ENCODE measurements at regions not wholly inside any gene's neighbourhood (a gene's known extent, or its start where the extent isn't known, plus 50 kb on each side); places are given as distances from the start of the nearest gene placed in this dataset.

DNA sequence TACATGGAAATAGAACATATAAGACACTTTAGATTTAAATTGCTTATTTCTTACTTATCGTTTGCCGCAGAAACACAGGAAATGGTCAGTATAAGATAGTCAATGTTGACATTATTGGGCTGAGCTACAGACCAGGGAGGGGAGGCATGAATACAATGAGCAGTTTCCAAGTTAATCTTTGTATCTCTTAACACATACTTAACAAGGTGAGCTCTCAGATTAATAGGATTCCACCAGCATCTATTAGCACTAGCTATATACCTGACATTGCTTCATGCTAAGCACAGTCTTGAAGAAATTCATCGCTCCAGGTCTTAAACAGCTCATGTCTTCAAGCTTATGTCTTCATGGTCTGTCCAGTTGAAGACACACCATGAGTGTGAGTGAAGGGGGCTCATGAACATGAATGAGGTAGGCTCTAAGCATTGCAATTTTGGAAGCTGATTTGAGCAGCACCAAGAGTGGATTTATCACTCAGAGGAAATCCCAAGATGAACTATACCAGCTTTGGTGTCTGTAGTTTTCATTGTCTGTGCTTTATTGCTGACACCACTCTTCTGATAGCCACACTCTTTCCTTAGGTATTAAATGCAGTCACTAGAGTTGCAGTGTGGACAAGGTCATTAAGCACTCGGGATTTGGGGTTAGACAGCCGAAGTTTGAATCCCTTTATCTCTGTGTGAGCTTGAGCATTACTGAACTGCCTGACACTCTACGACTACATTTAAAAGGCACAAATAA lies 359.3 kb upstream of the EPHA4 start:
- TF ChIP-seq, protein P1, sequence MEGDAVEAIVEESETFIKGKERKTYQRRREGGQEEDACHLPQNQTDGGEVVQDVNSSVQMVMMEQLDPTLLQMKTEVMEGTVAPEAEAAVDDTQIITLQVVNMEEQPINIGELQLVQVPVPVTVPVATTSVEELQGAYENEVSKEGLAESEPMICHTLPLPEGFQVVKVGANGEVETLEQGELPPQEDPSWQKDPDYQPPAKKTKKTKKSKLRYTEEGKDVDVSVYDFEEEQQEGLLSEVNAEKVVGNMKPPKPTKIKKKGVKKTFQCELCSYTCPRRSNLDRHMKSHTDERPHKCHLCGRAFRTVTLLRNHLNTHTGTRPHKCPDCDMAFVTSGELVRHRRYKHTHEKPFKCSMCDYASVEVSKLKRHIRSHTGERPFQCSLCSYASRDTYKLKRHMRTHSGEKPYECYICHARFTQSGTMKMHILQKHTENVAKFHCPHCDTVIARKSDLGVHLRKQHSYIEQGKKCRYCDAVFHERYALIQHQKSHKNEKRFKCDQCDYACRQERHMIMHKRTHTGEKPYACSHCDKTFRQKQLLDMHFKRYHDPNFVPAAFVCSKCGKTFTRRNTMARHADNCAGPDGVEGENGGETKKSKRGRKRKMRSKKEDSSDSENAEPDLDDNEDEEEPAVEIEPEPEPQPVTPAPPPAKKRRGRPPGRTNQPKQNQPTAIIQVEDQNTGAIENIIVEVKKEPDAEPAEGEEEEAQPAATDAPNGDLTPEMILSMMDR (IDR thresholded peaks at IDR 0.05) = no peak
- no peak for TF ChIP-seq POLR2A (IDR thresholded peaks at IDR 0.05)
